ENCODE measurements at regions not wholly inside any gene's neighbourhood (a gene's known extent, or its start where the extent isn't known, plus 50 kb on each side); places are given as distances from the start of the nearest gene placed in this dataset.

DNA sequence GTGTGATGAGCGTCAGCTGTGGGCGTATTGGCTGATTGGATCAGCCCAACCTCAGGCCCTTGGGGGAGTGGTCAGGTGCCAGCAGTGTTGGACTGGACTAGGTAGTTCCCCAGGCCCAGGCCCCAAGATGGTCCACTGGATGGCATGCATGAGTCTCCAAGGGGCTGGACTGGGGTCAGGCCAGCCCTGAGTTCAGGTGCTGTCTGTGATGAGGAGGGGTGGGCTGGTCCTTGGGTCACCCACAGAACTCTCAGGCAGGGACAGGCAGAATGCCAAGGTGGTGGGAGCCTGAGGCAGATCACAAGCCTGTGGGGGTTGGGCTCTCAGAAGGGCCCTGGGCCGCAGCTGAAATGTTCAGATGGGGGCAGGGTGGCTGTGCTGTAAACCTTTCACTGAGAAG, 59.5 kb upstream of the THUMPD2 start (continued):
- TF ChIP-seq, protein P1, sequence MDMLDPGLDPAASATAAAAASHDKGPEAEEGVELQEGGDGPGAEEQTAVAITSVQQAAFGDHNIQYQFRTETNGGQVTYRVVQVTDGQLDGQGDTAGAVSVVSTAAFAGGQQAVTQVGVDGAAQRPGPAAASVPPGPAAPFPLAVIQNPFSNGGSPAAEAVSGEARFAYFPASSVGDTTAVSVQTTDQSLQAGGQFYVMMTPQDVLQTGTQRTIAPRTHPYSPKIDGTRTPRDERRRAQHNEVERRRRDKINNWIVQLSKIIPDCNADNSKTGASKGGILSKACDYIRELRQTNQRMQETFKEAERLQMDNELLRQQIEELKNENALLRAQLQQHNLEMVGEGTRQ (IDR thresholded peaks at IDR 0.05; ENCODE audit: borderline replicate concordance, low read depth, low read length), result no peak
- no peak for TF ChIP-seq SMAD1 (IDR thresholded peaks at IDR 0.05; ENCODE audit: low read depth, partially characterized antibody)

DNA sequence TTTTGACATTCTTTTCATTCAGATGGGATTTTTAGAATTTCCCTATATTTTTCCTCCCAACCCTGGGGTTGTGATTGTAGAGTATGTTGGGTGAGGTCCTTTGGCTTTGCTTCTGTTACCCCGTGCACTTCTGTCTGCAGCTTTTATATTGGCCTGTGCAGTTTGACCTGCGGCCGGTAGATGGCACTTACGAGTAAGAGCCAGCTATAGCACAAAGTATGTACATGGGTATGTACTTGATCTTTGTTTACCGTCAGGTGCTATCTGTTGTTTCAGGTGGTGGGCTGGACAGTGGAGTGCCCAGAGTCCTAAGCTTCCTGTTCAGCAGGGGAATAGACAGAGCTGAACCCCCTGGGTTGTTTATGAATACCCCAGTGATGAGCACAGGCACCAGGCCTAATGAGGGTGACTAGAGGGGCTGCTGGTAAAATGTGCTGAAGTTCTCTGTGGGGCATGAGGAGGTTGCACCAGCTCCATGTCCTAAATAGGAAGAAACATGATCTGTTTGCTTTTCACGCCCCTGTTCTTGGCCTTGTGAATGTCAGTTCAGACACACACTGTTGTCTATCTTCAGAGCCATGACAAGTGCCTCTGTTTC, 58.9 kb upstream of the THUMPD2 start:
- Histone ChIP-seq H3K36me3 (ENCODE audit: control insufficient read depth in 2 of 2, insufficient read depth in 2 of 2, low read length in 1 of 2) (no peaks in the 10 kb centered on the region), H3K27me3 (replicated peaks in 1 of 2; ENCODE audit: control insufficient read depth in 2 of 2, insufficient read depth in 2 of 2, low read length in 1 of 2) (no peaks in the 10 kb centered on the region), H3K79me2 (ENCODE audit: control insufficient read depth, insufficient read depth, low read length) (no peaks in the 10 kb centered on the region), H3K4me1 (ENCODE audit: control insufficient read depth, insufficient read depth, low read length) (no peaks in the 10 kb centered on the region), H3K4me2 (ENCODE audit: control insufficient read depth, insufficient read depth) (no peak overlapping the region), H3K27ac (ENCODE audit: control insufficient read depth, insufficient read depth) (no peak overlapping the region), H2AFZ (ENCODE audit: control insufficient read depth, low read depth, low read length) (no peak overlapping the region), H3K4me3 (no peak overlapping the region), H4K20me1 (ENCODE audit: control insufficient read depth, insufficient read depth) (no peaks in the 10 kb centered on the region), H3K9me3 (replicated peaks; ENCODE audit: control insufficient read depth, insufficient read depth, low read length) (no peaks in the 10 kb centered on the region), H3K9ac (ENCODE audit: control insufficient read depth, insufficient read depth, low read length) (no peak overlapping the region)
- ChIA-PET RAD21 (ENCODE audit: unreplicated experiment) (interaction anchor here (0.5 to 0.9 kb wide), 4 partner anchors 14 to 918 kb away, joined by 3 read pairs; no protein-coding TSS in a partner anchor), CTCF (interaction anchor here (0.6 to 2.4 kb wide), 22 partner anchors 8 to 717 kb away, joined by 3 to 16 read pairs (median 4); no protein-coding TSS in a partner anchor), SMC1A (ENCODE audit: uncharacterized antibody, unreplicated experiment) (interaction anchor here (1.4 kb wide), 2 partner anchors 8 to 717 kb away, joined by 3 to 4 read pairs; no protein-coding TSS in a partner anchor), POLR2A (no interaction called here)
- DNase-seq (ENCODE audit: low read depth, low spot score), result peak; percentile 11
- ATAC-seq, result peak; percentile 98
- intact Hi-C loops (cut with micrococcal nuclease; ENCODE audit: unreplicated experiment) (no loop called here), in situ Hi-C loops (cut with MboI) (no loop called here)
- no TSS peak for BruUV-seq (replicated peaks)
- 4% methylated on average over 6 of the region's 6 CpGs for WGBS (ENCODE audit: insufficient coverage, insufficient replicate concordance, low lambda C conversion rate, missing lambda C conversion rate)
- peak; percentile 91 for FAIRE-seq
- TF ChIP-seq, protein P2, sequence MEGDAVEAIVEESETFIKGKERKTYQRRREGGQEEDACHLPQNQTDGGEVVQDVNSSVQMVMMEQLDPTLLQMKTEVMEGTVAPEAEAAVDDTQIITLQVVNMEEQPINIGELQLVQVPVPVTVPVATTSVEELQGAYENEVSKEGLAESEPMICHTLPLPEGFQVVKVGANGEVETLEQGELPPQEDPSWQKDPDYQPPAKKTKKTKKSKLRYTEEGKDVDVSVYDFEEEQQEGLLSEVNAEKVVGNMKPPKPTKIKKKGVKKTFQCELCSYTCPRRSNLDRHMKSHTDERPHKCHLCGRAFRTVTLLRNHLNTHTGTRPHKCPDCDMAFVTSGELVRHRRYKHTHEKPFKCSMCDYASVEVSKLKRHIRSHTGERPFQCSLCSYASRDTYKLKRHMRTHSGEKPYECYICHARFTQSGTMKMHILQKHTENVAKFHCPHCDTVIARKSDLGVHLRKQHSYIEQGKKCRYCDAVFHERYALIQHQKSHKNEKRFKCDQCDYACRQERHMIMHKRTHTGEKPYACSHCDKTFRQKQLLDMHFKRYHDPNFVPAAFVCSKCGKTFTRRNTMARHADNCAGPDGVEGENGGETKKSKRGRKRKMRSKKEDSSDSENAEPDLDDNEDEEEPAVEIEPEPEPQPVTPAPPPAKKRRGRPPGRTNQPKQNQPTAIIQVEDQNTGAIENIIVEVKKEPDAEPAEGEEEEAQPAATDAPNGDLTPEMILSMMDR (IDR thresholded peaks at IDR 0.05 in 2 of 3, conservative IDR thresholded peaks at IDR 0.05 in 1 of 3; ENCODE audit: control insufficient read depth in 2 of 3, extremely low read depth in 1 of 3, insufficient read depth in 1 of 3, low read depth in 3 of 3, low read length in 3 of 3), result peak; percentile 69 to 97 (median 96)
- TF ChIP-seq, protein P3, sequence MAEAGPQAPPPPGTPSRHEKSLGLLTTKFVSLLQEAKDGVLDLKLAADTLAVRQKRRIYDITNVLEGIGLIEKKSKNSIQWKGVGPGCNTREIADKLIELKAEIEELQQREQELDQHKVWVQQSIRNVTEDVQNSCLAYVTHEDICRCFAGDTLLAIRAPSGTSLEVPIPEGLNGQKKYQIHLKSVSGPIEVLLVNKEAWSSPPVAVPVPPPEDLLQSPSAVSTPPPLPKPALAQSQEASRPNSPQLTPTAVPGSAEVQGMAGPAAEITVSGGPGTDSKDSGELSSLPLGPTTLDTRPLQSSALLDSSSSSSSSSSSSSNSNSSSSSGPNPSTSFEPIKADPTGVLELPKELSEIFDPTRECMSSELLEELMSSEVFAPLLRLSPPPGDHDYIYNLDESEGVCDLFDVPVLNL (IDR thresholded peaks at IDR 0.05; ENCODE audit: low read depth, low read length), result no peak
- no peak for TF ChIP-seq NR2C2 (IDR thresholded peaks at IDR 0.05; ENCODE audit: borderline replicate concordance, control insufficient read depth, insufficient read length, low read depth)
- TF ChIP-seq BACH1 (IDR thresholded peaks at IDR 0.05; ENCODE audit: borderline replicate concordance), result no peak
- TF ChIP-seq SMC3 (IDR thresholded peaks at IDR 0.05; ENCODE audit: borderline replicate concordance, low read length), result peak; percentile 42; the same call in 1 of the 2 replicates
- TF ChIP-seq, protein P4, sequence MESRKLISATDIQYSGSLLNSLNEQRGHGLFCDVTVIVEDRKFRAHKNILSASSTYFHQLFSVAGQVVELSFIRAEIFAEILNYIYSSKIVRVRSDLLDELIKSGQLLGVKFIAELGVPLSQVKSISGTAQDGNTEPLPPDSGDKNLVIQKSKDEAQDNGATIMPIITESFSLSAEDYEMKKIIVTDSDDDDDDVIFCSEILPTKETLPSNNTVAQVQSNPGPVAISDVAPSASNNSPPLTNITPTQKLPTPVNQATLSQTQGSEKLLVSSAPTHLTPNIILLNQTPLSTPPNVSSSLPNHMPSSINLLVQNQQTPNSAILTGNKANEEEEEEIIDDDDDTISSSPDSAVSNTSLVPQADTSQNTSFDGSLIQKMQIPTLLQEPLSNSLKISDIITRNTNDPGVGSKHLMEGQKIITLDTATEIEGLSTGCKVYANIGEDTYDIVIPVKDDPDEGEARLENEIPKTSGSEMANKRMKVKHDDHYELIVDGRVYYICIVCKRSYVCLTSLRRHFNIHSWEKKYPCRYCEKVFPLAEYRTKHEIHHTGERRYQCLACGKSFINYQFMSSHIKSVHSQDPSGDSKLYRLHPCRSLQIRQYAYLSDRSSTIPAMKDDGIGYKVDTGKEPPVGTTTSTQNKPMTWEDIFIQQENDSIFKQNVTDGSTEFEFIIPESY (IDR thresholded peaks at IDR 0.05), result no peak
- TF ChIP-seq, protein P5, sequence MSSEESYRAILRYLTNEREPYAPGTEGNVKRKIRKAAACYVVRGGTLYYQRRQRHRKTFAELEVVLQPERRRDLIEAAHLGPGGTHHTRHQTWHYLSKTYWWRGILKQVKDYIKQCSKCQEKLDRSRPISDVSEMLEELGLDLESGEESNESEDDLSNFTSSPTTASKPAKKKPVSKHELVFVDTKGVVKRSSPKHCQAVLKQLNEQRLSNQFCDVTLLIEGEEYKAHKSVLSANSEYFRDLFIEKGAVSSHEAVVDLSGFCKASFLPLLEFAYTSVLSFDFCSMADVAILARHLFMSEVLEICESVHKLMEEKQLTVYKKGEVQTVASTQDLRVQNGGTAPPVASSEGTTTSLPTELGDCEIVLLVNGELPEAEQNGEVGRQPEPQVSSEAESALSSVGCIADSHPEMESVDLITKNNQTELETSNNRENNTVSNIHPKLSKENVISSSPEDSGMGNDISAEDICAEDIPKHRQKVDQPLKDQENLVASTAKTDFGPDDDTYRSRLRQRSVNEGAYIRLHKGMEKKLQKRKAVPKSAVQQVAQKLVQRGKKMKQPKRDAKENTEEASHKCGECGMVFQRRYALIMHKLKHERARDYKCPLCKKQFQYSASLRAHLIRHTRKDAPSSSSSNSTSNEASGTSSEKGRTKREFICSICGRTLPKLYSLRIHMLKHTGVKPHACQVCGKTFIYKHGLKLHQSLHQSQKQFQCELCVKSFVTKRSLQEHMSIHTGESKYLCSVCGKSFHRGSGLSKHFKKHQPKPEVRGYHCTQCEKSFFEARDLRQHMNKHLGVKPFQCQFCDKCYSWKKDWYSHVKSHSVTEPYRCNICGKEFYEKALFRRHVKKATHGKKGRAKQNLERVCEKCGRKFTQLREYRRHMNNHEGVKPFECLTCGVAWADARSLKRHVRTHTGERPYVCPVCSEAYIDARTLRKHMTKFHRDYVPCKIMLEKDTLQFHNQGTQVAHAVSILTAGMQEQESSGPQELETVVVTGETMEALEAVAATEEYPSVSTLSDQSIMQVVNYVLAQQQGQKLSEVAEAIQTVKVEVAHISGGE (CRISPR knock-in tag; IDR thresholded peaks at IDR 0.05), result no peak
- no peak for TF ChIP-seq MYB (IDR thresholded peaks at IDR 0.05; ENCODE audit: borderline replicate concordance, low read depth, low read length)
- peak; percentile 62 for TF ChIP-seq RAD21 (IDR thresholded peaks at IDR 0.05; ENCODE audit: insufficient read depth, low read depth, low read length)
- no peak for TF ChIP-seq TAF1 (IDR thresholded peaks at IDR 0.05; ENCODE audit: borderline replicate concordance, low read depth, low read length)

Measured in GM12878 (cell line).